Left lung (tissue), 4 donors: ENCODE measurements at regions not wholly inside any gene's neighbourhood (a gene's known extent, or its start where the extent isn't known, plus 50 kb on each side); places are given as distances from the start of the nearest gene placed in this dataset.

ENCODE experiments used
- ATAC-seq: fragments of 200-7000 bp; cut with Tn5 transposase; one replicate; pipeline ENCODE4 v1.9.1; 2020; ENCODE audit warnings: moderate library complexity
- DNase-seq, 4 donors: peaks; one replicate each; pipeline ENCODE4 v3.0.0-alpha.2; 2013 to 2020
- H3K27ac ChIP-seq, 2 donors: fragments of 200-600 bp; sonication (generic) in 1 of 2; one replicate each; pipeline versions ENCODE4 v1.5.0 to v1.8.0; 2020 to 2021
- H3K27me3 ChIP-seq, 2 donors: fragments of 200-600 bp; sonication (generic) in 1 of 2; one replicate each; pipeline versions ENCODE4 v1.5.0 to v1.8.0; 2020 to 2021
- H3K36me3 ChIP-seq, 2 donors: fragments of 200-600 bp; sonication (generic) in 1 of 2; one replicate each; pipeline versions ENCODE4 v1.5.0 to v1.8.0; 2020 to 2021
- H3K4me1 ChIP-seq, 2 donors: fragments of 200-600 bp; one replicate each; pipeline ENCODE4 v1.8.0; 2021
- H3K4me3 ChIP-seq, 2 donors: fragments of 200-600 bp; sonication (generic) in 1 of 2; one replicate each; pipeline versions ENCODE4 v1.5.0 to v1.8.0; 2020 to 2021; ENCODE audit warnings: mild to moderate bottlenecking in 1 of 2
- H3K9me3 ChIP-seq, 2 donors: fragments of 200-600 bp; sonication (generic) in 1 of 2; one replicate each; pipeline versions ENCODE4 v1.5.0 to v1.8.0; 2020 to 2021
- intact Hi-C, 2 donors: fragments of 100-400 bp; cut with DNase I; formaldehyde crosslinking; loops; one replicate each; pipeline versions ENCODE4 v1.11.2 to v1.14.2; 2022
- TF ChIP-seq, protein P1 (sequence below), 2 donors: fragments of 200-600 bp; sonication (generic) in 1 of 2; IDR thresholded peaks; one replicate each; pipeline versions ENCODE4 v1.5.0 to v1.8.0; 2021; ENCODE audit warnings: antibody characterized with exemption in 2 of 2
- donor health status: DM: no; HTN: yes; CAD: no.
- donor health status: DM: no; HTN: no; CAD: no.

DNA sequence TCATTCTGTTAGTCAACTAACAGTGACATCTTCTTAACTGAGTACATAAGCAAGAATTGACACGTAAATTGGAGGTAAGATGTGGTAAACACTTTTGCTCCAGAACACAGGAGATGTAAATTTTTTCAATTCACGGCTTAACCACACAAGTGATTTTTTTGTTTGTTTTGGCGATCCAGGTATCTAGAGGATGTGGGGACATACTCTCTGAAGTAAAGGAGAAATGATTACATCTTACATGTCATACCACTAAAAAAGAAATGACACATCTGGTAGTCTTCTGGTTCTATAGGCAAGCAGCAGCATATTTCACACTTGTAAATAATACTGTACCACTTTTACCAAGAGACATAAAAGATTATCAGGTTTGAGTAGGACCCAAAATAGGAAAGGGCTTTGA lies 200.3 kb upstream of the ZWINT start:
- ATAC-seq: no peak
- Histone ChIP-seq H3K27ac (no peak overlapping the region), H3K9me3 (no peaks in the 10 kb centered on the region), H3K4me3 (no peak overlapping the region), H3K27me3 (no peaks in the 10 kb centered on the region), H3K4me1 (no peaks in the 10 kb centered on the region), H3K36me3 (no peaks in the 10 kb centered on the region)
- intact Hi-C loops: no loop called here
- DNase-seq: no peak
- TF ChIP-seq, protein P1, sequence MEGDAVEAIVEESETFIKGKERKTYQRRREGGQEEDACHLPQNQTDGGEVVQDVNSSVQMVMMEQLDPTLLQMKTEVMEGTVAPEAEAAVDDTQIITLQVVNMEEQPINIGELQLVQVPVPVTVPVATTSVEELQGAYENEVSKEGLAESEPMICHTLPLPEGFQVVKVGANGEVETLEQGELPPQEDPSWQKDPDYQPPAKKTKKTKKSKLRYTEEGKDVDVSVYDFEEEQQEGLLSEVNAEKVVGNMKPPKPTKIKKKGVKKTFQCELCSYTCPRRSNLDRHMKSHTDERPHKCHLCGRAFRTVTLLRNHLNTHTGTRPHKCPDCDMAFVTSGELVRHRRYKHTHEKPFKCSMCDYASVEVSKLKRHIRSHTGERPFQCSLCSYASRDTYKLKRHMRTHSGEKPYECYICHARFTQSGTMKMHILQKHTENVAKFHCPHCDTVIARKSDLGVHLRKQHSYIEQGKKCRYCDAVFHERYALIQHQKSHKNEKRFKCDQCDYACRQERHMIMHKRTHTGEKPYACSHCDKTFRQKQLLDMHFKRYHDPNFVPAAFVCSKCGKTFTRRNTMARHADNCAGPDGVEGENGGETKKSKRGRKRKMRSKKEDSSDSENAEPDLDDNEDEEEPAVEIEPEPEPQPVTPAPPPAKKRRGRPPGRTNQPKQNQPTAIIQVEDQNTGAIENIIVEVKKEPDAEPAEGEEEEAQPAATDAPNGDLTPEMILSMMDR (IDR thresholded peaks at IDR 0.05): no peak

DNA sequence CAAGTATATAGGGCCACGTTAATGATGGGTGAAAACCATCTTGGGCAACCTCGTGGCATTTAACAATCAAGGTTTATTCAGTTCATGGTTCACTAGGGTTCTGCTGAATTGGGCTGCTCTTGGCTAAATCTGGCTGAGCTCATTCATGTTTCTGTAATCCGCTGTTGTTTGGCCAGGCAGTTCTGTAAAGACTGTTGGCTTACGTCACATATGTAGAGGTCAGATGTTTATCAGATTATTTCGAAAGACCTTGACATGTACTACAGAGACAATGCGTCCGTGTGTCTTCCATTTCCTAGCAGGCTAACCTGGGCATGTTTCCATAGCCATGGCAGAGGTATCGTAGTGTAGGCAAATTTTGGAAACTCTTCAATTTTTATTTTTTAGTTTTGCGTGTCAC lies 190.0 kb upstream of the ZWINT start:
- intact Hi-C loops: no loop called here
- no peak for ATAC-seq
- H3K27ac ChIP-seq: no peak overlapping the region
- no peaks in the 10 kb centered on the region for H3K4me1 ChIP-seq
- TF ChIP-seq, protein P1 (IDR thresholded peaks at IDR 0.05): no peak
- no peak for DNase-seq
- no peak overlapping the region for H3K4me3 ChIP-seq
- no peaks in the 10 kb centered on the region for H3K36me3 ChIP-seq
- no peaks in the 10 kb centered on the region for H3K27me3 ChIP-seq
- peaks cover 0 to 7% of the 10 kb centered on the region in 2 donors for H3K9me3 ChIP-seq

DNA sequence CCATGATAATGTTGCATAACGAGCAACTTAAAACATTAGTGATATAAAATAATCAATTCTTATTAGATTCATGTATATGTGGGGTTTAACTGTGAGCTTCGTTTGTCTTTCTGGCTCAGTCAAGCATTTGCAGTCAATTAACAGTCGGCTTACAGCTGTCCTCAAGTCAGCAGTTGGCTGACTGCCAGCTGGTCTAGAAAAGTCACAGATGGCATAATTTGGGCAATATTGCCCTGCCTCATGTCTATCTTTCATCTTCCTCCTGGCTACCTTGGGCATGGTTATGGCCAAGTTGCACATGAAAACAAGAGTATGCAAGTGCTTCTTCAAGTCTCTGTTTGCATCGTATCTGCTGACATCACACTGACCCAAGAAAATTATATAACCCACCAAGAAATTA lies 186.1 kb upstream of the ZWINT start:
- Histone ChIP-seq H3K4me3 (no peak overlapping the region), H3K27me3 (no peaks in the 10 kb centered on the region), H3K9me3 (no peaks in the 10 kb centered on the region), H3K27ac (no peak overlapping the region), H3K36me3 (no peaks in the 10 kb centered on the region), H3K4me1 (no peaks in the 10 kb centered on the region)
- ATAC-seq: no peak
- intact Hi-C loops: no loop called here
- DNase-seq: no peak
- TF ChIP-seq, protein P1 (IDR thresholded peaks at IDR 0.05): no peak

DNA sequence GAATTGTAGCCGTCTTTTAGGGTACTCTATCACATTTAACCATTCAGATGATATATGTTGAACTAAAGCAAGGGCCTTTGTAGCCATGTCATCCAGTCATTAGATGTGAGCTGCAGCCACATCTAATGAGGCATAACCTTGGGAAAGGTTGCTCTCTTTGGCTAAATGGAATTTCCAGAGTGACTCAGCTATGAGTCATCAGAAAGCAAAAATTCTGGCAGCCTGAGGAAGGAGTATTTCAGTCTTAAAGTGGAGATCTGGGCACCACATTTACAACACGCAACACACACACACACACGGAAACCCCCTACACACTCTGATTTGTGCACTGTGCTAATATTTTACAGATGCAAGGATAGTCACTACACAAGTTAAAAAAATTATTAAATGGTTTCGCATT lies 176.9 kb upstream of the ZWINT start:
- H3K9me3 ChIP-seq: no peaks in the 10 kb centered on the region
- no peaks in the 10 kb centered on the region for H3K4me1 ChIP-seq
- peak; percentile 61 for ATAC-seq
- no peaks in the 10 kb centered on the region for H3K36me3 ChIP-seq
- no peak overlapping the region for H3K4me3 ChIP-seq
- H3K27ac ChIP-seq: no peak overlapping the region
- DNase-seq: no peak
- H3K27me3 ChIP-seq: no peaks in the 10 kb centered on the region
- intact Hi-C loops: no loop called here
- TF ChIP-seq, protein P1 (IDR thresholded peaks at IDR 0.05): no peak

DNA sequence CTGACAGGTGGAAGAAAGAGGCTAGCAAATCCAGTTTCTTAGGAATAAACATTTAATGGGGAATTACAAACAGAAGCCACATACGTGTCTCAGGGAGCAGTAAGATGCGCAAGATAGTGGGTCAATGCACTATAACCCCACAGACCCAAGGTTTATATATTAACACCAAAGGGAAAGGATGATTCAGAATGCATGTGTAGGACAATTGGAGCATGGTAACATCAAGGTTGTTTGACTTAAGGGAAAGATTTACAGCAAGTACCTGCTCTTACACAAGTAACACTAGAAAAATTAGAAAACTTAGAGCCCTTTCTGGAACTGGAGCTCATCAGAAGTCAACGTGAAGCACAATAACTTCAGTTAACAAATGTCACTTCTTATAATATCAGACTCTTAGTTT lies 161.1 kb upstream of the ZWINT start:
- Histone ChIP-seq H3K9me3 (no peaks in the 10 kb centered on the region), H3K27ac (no peak overlapping the region), H3K4me3 (no peak overlapping the region), H3K27me3 (no peaks in the 10 kb centered on the region), H3K36me3 (no peaks in the 10 kb centered on the region), H3K4me1 (no peaks in the 10 kb centered on the region)
- intact Hi-C loops: no loop called here
- TF ChIP-seq, protein P1 (IDR thresholded peaks at IDR 0.05): no peak
- ATAC-seq (no peak), DNase-seq (no peak)
